Neural cell (in vitro differentiated cells): ENCODE measurements at regions not wholly inside any gene's neighbourhood (a gene's known extent, or its start where the extent isn't known, plus 50 kb on each side); places are given as distances from the start of the nearest gene placed in this dataset.
"Not testable (repeated sequence)": the region's sequence is repeated elsewhere in the genome, so short reads cannot be mapped to it uniquely, and the experiment has no call there.

Experiments
- H2AFZ ChIP-seq: fragments of 200-600, 300-800 bp; sonication (generic), shearing (Covaris generic); 2 replicates; pipeline ENCODE4 v1.6.0; 2014; ENCODE audit warnings: low read depth, mild to moderate bottlenecking, antibody characterized with exemption, low read length, moderate library complexity
- H3F3A ChIP-seq: fragments of 200-600 bp; shearing (Covaris generic); 2 replicates; pipeline ENCODE4 v1.6.1; 2016; ENCODE audit warnings: mild to moderate bottlenecking, moderate library complexity, mixed read lengths, antibody characterized with exemption, low read length; ENCODE audit not compliant: insufficient read depth, poor library complexity, severe bottlenecking
- H3K27ac ChIP-seq: fragments of 200-600, 300-800 bp; sonication (generic), shearing (Covaris generic); 2 replicates; pipeline ENCODE4 v1.5.1; 2014; ENCODE audit warnings: mild to moderate bottlenecking, low read length, moderate library complexity
- H3K27me3 ChIP-seq: fragments of 300-800, 200-600 bp; sonication (generic), shearing (Covaris generic); 2 replicates; pipeline ENCODE4 v1.6.0; 2014; ENCODE audit warnings: mild to moderate bottlenecking, low read depth, low read length, moderate library complexity; ENCODE audit not compliant: insufficient read depth
- H3K36me3 ChIP-seq: fragments of 300-800, 200-600 bp; sonication (generic), shearing (Covaris generic); 2 replicates; pipeline ENCODE4 v1.5.1; 2014; ENCODE audit warnings: mild to moderate bottlenecking, antibody characterized with exemption, low read length, moderate library complexity; ENCODE audit not compliant: insufficient read depth
- H3K4me2 ChIP-seq: fragments of 300-800, 200-600 bp; sonication (generic), shearing (Covaris generic); 2 replicates; pipeline ENCODE4 v1.6.0; 2014; ENCODE audit warnings: mild to moderate bottlenecking, low read length
- H3K4me3 ChIP-seq: fragments of 300-800, 200-600 bp; sonication (generic), shearing (Covaris generic); 2 replicates; pipeline ENCODE4 v1.5.1; 2014; ENCODE audit warnings: mild to moderate bottlenecking, low read length, moderate library complexity
- H3K79me2 ChIP-seq: fragments of 200-600 bp; shearing (Covaris generic); replicated peaks from 2 replicates; pipeline ENCODE4 v1.6.0; 2014; ENCODE audit warnings: mild to moderate bottlenecking, low read length, moderate library complexity; ENCODE audit not compliant: insufficient read depth
- H3K9ac ChIP-seq: fragments of 300-800, 200-600 bp; sonication (generic), shearing (Covaris generic); 2 replicates; pipeline ENCODE4 v1.6.1; 2016; ENCODE audit warnings: mild to moderate bottlenecking, low read length, mixed read lengths
- H3K9me2 ChIP-seq: fragments of 200-600 bp; shearing (Covaris generic); 2 replicates; pipeline ENCODE4 v1.6.1; 2016; ENCODE audit warnings: mild to moderate bottlenecking, low read length, mixed read lengths; ENCODE audit not compliant: insufficient read depth
- H3K9me3 ChIP-seq: fragments of 200-600, 300-800 bp; sonication (generic), shearing (Covaris generic); 2 replicates; pipeline ENCODE4 v1.6.1; 2016; ENCODE audit warnings: mild to moderate bottlenecking, mixed run types, low read length, moderate library complexity, mixed read lengths
- H4K20me1 ChIP-seq: fragments of 200-600 bp; shearing (Covaris generic); 2 replicates; pipeline ENCODE4 v1.6.1; 2016; ENCODE audit warnings: mild to moderate bottlenecking, mixed run types; ENCODE audit not compliant: insufficient read depth

- H3K36me3 ChIP-seq, H3K4me2 ChIP-seq, H3F3A ChIP-seq, H3K9ac ChIP-seq, H3K4me3 ChIP-seq, H2AFZ ChIP-seq, H4K20me1 ChIP-seq, H3K27ac ChIP-seq, H3K9me3 ChIP-seq, H3K27me3 ChIP-seq, H3K79me2 ChIP-seq, H3K9me2 ChIP-seq: not testable (repeated sequence)
These were observed 281.2 kb upstream of the FAM240B start for GRCh38 chr9:39001085-39001593.

DNA sequence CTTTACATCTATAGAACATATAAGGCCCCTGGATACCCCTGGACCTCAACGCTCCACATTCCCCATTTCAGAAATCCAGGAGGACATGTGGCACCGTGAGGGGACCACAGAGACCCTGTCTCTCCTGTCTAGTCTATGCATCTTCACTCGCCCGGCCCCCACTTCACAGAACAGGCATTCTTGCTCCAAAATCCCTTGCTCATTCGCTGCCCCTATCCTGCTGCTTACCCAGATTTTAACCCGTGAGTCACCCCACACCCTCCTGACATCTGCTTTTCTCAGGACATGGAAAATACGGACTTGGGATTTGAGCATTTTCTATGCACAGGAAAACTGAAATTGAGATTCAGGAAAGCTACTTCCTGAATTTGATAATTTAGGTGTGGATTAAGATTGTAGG is 279.3 kb upstream of the FAM240B start:
- H2AFZ ChIP-seq, H4K20me1 ChIP-seq, H3K4me2 ChIP-seq, H3K36me3 ChIP-seq, H3K9ac ChIP-seq, H3K4me3 ChIP-seq, H3K79me2 ChIP-seq, H3K27me3 ChIP-seq, H3K27ac ChIP-seq, H3K9me3 ChIP-seq, H3F3A ChIP-seq, H3K9me2 ChIP-seq: not testable (repeated sequence)

DNA sequence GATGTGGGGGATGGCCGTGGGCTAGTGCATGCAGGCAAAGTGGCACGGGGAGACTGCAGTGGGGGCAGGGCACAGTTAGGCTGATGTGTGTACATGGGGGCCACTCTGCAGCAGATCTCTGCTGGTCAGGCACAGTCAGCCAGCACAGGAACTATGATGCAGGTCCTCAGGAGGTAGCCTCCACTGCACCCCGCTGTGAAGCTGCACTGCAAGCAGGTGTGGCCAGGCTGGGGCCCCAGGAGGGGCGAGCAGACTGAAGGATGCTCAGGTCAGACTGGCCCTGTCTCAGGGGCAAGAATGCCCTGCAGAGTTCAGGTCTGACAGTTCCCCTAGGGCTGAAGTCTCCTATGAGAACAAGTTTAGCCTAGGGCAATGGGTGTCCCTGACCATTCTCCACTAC is 273.8 kb upstream of the FAM240B start:
- H3K36me3 ChIP-seq, H3K9me2 ChIP-seq, H3K27ac ChIP-seq, H4K20me1 ChIP-seq, H3K9ac ChIP-seq, H3K9me3 ChIP-seq, H3K79me2 ChIP-seq, H3F3A ChIP-seq, H3K4me2 ChIP-seq, H3K27me3 ChIP-seq, H2AFZ ChIP-seq, H3K4me3 ChIP-seq: not testable (repeated sequence)

DNA sequence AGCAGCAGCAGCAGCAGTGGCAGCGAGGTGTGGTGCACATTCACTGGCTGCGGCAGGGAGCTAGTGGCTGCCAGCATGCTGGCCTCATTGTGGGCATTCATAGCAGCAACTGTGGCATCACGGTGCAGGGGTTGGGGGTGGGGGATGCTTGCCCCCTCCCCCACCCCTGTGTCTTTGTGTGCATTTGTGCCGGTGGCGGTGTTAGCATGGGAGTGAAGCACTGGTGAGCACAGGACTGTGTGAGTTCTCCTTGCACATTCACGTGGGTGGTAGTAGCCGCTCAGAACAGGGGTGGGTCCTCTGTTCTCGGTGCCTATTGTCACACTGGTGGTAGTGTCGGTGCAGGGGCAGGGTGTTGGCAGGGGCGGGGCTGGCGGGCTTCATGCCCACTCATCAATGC is 273.2 kb upstream of the FAM240B start:
- not testable (repeated sequence) for H3K9ac ChIP-seq, H3K27me3 ChIP-seq, H2AFZ ChIP-seq, H3K9me2 ChIP-seq, H3K79me2 ChIP-seq, H3K9me3 ChIP-seq, H3K4me3 ChIP-seq, H4K20me1 ChIP-seq, H3K4me2 ChIP-seq, H3K27ac ChIP-seq, H3K36me3 ChIP-seq, H3F3A ChIP-seq

- not testable (repeated sequence) for H3K27ac ChIP-seq, H3K36me3 ChIP-seq, H3K9me2 ChIP-seq, H4K20me1 ChIP-seq, H2AFZ ChIP-seq, H3F3A ChIP-seq, H3K79me2 ChIP-seq, H3K27me3 ChIP-seq, H3K4me2 ChIP-seq, H3K9me3 ChIP-seq, H3K4me3 ChIP-seq, H3K9ac ChIP-seq
These were observed 258.8 kb upstream of the FAM240B start for GRCh38 chr9:38978734-38979133.

- H4K20me1 ChIP-seq, H3K9me3 ChIP-seq, H3K4me3 ChIP-seq, H3F3A ChIP-seq, H3K9ac ChIP-seq, H3K36me3 ChIP-seq, H2AFZ ChIP-seq, H3K27ac ChIP-seq, H3K4me2 ChIP-seq, H3K27me3 ChIP-seq, H3K79me2 ChIP-seq, H3K9me2 ChIP-seq: not testable (repeated sequence)
These were observed 249.5 kb upstream of the FAM240B start for GRCh38 chr9:38969480-38969879.

DNA sequence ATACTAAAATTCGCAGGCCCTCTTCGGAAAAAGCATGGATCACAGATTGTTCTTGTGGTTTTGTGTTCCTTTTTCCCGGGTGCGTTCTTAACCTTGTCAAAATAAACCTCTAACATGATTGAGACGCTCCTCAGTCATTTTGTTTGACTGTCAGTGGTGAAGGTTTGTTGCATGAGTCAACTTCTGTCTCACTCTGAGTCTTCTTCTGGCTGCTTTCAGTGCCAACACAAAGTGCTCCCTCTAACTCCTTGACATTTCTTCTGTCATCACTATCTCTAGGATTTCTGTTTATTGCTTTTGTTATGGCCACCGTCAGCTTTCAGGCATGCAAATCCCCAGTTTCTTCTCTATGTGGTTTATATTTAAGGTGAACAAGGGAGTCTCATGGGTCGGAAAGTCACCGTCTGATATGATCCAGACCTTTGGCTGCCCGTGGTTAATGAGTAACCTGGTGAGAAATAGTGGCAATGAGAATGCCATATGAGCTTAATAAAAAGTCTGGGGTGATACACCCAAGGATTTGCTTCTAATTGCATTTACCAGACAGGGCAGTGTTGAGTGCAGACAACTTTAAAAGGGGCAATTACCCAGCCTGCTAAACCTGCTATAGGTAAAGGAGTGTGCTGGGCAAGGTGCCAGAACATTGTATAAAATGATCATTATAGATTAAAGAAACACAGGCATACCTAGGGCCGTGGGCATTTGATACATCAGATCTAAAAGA is 248.9 kb upstream of the FAM240B start:
- H3K9ac ChIP-seq, H3K27me3 ChIP-seq, H3F3A ChIP-seq, H3K9me2 ChIP-seq, H3K36me3 ChIP-seq, H2AFZ ChIP-seq, H4K20me1 ChIP-seq, H3K9me3 ChIP-seq, H3K4me2 ChIP-seq, H3K4me3 ChIP-seq, H3K79me2 ChIP-seq, H3K27ac ChIP-seq: not testable (repeated sequence)

DNA sequence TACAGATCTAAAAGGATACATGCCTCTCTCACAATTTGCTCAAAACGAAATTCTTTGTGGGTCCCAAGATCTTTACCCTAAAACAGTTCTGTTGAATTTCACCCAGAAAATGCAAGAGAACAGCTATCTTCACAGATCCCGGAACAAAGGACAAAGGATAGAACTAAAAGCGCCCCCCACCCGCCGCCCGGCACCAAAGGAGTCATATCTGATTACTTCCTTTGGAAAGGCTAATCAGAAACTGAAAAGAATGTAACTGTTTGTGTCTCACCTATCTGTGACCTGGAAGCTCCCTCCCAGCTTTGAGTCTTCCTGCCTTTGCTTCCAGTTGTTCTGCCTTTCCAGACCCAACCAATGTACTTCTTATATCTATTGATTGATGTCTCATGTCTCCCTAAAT is 247.9 kb upstream of the FAM240B start:
- H3K4me2 ChIP-seq, H3K36me3 ChIP-seq, H3K4me3 ChIP-seq, H4K20me1 ChIP-seq, H2AFZ ChIP-seq, H3K9me2 ChIP-seq, H3K27me3 ChIP-seq, H3K9me3 ChIP-seq, H3F3A ChIP-seq, H3K9ac ChIP-seq, H3K27ac ChIP-seq, H3K79me2 ChIP-seq: not testable (repeated sequence)
